Breast epithelium (tissue), 3 donors: ENCODE measurements at regions not wholly inside any gene's neighbourhood (a gene's known extent, or its start where the extent isn't known, plus 50 kb on each side); places are given as distances from the start of the nearest gene placed in this dataset.

ENCODE experiments used
- POLR2AphosphoS5 ChIP-seq, 3 donors: sonication (generic); formaldehyde crosslinking; IDR thresholded peaks; one replicate each; pipeline ENCODE4 v1.6.1; 2017; ENCODE audit warnings: antibody characterized with exemption in 3 of 3
- TF ChIP-seq, protein P1 (sequence below), 3 donors: fragments of 450-650 bp; IDR thresholded peaks; one replicate each; pipeline ENCODE4 v1.5.1; 2016 to 2017; ENCODE audit warnings: antibody characterized with exemption in 3 of 3, mild to moderate bottlenecking in 3 of 3, moderate library complexity in 3 of 3

GRCh38 chr21:28069450-28069923 lies 923.2 kb downstream of the LTN1 start:
- TF ChIP-seq, protein P1, sequence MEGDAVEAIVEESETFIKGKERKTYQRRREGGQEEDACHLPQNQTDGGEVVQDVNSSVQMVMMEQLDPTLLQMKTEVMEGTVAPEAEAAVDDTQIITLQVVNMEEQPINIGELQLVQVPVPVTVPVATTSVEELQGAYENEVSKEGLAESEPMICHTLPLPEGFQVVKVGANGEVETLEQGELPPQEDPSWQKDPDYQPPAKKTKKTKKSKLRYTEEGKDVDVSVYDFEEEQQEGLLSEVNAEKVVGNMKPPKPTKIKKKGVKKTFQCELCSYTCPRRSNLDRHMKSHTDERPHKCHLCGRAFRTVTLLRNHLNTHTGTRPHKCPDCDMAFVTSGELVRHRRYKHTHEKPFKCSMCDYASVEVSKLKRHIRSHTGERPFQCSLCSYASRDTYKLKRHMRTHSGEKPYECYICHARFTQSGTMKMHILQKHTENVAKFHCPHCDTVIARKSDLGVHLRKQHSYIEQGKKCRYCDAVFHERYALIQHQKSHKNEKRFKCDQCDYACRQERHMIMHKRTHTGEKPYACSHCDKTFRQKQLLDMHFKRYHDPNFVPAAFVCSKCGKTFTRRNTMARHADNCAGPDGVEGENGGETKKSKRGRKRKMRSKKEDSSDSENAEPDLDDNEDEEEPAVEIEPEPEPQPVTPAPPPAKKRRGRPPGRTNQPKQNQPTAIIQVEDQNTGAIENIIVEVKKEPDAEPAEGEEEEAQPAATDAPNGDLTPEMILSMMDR (IDR thresholded peaks at IDR 0.05) = no peak
- TF ChIP-seq POLR2AphosphoS5 (IDR thresholded peaks at IDR 0.05) = no peak
